ENCODE measurements at regions not wholly inside any gene's neighbourhood (a gene's known extent, or its start where the extent isn't known, plus 50 kb on each side); places are given as distances from the start of the nearest gene placed in this dataset.

- TF ChIP-seq, protein P1, sequence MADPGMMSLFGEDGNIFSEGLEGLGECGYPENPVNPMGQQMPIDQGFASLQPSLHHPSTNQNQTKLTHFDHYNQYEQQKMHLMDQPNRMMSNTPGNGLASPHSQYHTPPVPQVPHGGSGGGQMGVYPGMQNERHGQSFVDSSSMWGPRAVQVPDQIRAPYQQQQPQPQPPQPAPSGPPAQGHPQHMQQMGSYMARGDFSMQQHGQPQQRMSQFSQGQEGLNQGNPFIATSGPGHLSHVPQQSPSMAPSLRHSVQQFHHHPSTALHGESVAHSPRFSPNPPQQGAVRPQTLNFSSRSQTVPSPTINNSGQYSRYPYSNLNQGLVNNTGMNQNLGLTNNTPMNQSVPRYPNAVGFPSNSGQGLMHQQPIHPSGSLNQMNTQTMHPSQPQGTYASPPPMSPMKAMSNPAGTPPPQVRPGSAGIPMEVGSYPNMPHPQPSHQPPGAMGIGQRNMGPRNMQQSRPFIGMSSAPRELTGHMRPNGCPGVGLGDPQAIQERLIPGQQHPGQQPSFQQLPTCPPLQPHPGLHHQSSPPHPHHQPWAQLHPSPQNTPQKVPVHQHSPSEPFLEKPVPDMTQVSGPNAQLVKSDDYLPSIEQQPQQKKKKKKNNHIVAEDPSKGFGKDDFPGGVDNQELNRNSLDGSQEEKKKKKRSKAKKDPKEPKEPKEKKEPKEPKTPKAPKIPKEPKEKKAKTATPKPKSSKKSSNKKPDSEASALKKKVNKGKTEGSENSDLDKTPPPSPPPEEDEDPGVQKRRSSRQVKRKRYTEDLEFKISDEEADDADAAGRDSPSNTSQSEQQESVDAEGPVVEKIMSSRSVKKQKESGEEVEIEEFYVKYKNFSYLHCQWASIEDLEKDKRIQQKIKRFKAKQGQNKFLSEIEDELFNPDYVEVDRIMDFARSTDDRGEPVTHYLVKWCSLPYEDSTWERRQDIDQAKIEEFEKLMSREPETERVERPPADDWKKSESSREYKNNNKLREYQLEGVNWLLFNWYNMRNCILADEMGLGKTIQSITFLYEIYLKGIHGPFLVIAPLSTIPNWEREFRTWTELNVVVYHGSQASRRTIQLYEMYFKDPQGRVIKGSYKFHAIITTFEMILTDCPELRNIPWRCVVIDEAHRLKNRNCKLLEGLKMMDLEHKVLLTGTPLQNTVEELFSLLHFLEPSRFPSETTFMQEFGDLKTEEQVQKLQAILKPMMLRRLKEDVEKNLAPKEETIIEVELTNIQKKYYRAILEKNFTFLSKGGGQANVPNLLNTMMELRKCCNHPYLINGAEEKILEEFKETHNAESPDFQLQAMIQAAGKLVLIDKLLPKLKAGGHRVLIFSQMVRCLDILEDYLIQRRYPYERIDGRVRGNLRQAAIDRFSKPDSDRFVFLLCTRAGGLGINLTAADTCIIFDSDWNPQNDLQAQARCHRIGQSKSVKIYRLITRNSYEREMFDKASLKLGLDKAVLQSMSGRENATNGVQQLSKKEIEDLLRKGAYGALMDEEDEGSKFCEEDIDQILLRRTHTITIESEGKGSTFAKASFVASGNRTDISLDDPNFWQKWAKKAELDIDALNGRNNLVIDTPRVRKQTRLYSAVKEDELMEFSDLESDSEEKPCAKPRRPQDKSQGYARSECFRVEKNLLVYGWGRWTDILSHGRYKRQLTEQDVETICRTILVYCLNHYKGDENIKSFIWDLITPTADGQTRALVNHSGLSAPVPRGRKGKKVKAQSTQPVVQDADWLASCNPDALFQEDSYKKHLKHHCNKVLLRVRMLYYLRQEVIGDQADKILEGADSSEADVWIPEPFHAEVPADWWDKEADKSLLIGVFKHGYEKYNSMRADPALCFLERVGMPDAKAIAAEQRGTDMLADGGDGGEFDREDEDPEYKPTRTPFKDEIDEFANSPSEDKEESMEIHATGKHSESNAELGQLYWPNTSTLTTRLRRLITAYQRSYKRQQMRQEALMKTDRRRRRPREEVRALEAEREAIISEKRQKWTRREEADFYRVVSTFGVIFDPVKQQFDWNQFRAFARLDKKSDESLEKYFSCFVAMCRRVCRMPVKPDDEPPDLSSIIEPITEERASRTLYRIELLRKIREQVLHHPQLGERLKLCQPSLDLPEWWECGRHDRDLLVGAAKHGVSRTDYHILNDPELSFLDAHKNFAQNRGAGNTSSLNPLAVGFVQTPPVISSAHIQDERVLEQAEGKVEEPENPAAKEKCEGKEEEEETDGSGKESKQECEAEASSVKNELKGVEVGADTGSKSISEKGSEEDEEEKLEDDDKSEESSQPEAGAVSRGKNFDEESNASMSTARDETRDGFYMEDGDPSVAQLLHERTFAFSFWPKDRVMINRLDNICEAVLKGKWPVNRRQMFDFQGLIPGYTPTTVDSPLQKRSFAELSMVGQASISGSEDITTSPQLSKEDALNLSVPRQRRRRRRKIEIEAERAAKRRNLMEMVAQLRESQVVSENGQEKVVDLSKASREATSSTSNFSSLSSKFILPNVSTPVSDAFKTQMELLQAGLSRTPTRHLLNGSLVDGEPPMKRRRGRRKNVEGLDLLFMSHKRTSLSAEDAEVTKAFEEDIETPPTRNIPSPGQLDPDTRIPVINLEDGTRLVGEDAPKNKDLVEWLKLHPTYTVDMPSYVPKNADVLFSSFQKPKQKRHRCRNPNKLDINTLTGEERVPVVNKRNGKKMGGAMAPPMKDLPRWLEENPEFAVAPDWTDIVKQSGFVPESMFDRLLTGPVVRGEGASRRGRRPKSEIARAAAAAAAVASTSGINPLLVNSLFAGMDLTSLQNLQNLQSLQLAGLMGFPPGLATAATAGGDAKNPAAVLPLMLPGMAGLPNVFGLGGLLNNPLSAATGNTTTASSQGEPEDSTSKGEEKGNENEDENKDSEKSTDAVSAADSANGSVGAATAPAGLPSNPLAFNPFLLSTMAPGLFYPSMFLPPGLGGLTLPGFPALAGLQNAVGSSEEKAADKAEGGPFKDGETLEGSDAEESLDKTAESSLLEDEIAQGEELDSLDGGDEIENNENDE (IDR thresholded peaks at IDR 0.05; ENCODE audit: insufficient replicate concordance, low read length), result no peak
- no peak for TF ChIP-seq RNF2 (IDR thresholded peaks at IDR 0.05; ENCODE audit: borderline replicate concordance, low read depth, low read length, missing control alignments, poor library complexity, severe bottlenecking)
- TF ChIP-seq RAD21 (IDR thresholded peaks at IDR 0.05 in 1 of 2, conservative IDR thresholded peaks at IDR 0.05 in 1 of 2; ENCODE audit: low read depth in 2 of 2, low read length in 2 of 2), result no peak
- TF ChIP-seq BCL11A (IDR thresholded peaks at IDR 0.05; ENCODE audit: low read depth in 2 of 2, low read length in 2 of 2), result no peak
- no peak for TF ChIP-seq SP1 (IDR thresholded peaks at IDR 0.05; ENCODE audit: low read depth, low read length)
- no peak for TF ChIP-seq CHD1 (IDR thresholded peaks at IDR 0.05; ENCODE audit: low read depth, low read length)
- no peak for TF ChIP-seq RXRA (IDR thresholded peaks at IDR 0.05; ENCODE audit: insufficient read depth, low read depth, low read length)
Observed at GRCh38 chr18:72648481-72648960, 104.4 kb upstream of the CBLN2 start (continued).
